ENCODE measurements at regions not wholly inside any gene's neighbourhood (a gene's known extent, or its start where the extent isn't known, plus 50 kb on each side); places are given as distances from the start of the nearest gene placed in this dataset.
"Not testable (repeated sequence)": the region's sequence is repeated elsewhere in the genome, so short reads cannot be mapped to it uniquely, and the experiment has no call there.

DNA sequence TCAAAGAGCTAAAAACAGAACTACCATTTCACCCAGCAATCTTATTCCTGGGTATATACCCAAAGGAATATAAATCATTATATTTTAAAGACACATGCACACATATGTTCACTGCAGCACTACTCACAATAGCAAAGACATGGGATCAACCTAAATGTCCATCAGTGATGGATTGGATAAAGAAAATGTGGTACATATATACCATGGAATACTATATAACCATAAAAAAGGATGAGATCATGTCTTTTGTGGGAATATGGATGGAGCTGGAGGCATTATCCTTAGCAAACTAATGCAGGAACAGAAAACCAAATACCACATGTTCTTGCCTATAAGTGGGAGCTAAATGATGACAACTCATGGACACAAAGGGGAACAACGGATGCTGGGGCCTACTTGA, 205.1 kb downstream of the EBLN2 start:
- H4K8ac ChIP-seq (ENCODE audit: low read length); H4K91ac ChIP-seq (ENCODE audit: low read length); H3K27ac ChIP-seq (ENCODE audit: low read length, poor library complexity, severe bottlenecking); H3K18ac ChIP-seq (ENCODE audit: low read depth in 1 of 2, low read length in 2 of 2); H3K4me2 ChIP-seq (ENCODE audit: low read length, poor library complexity, severe bottlenecking); H2AK5ac ChIP-seq (ENCODE audit: low read length, severe bottlenecking); H3K4ac ChIP-seq (ENCODE audit: low read depth in 1 of 2, low read length in 2 of 2); H3K9me3 ChIP-seq (ENCODE audit: control insufficient read depth, low read length); H2BK5ac ChIP-seq (ENCODE audit: low read depth, low read length, poor library complexity, severe bottlenecking); H2BK15ac ChIP-seq (ENCODE audit: low read depth, poor library complexity, severe bottlenecking); H3K36me3 ChIP-seq (ENCODE audit: control insufficient read depth in 1 of 2, insufficient read depth in 2 of 2, low read depth in 1 of 2, low read length in 2 of 2); H2AFZ ChIP-seq (ENCODE audit: low read depth, low read length); H2BK12ac ChIP-seq (ENCODE audit: low read length in 2 of 2); H3K9ac ChIP-seq (ENCODE audit: low read length); H3K4me3 ChIP-seq (ENCODE audit: insufficient read depth in 1 of 2, low read depth in 1 of 2, low read length in 2 of 2); H3K4me1 ChIP-seq (ENCODE audit: control insufficient read depth, insufficient read depth, low read depth, low read length); DNase-seq; H2BK120ac ChIP-seq (ENCODE audit: low read depth, low read length); H3K23ac ChIP-seq (ENCODE audit: low read length in 2 of 2); H3K79me1 ChIP-seq (replicated peaks; ENCODE audit: low read length, poor library complexity, severe bottlenecking); H3K14ac ChIP-seq (ENCODE audit: low read length in 2 of 2): not testable (repeated sequence)
- WGBS, result 50% methylated on average over 1 of the region's 1 CpG
- H3K27me3 ChIP-seq (ENCODE audit: control insufficient read depth in 1 of 2, insufficient read depth in 1 of 2, low read length in 2 of 2), result peaks cover 0 to 28% of the 10 kb centered on the region in 2 experiments

DNA sequence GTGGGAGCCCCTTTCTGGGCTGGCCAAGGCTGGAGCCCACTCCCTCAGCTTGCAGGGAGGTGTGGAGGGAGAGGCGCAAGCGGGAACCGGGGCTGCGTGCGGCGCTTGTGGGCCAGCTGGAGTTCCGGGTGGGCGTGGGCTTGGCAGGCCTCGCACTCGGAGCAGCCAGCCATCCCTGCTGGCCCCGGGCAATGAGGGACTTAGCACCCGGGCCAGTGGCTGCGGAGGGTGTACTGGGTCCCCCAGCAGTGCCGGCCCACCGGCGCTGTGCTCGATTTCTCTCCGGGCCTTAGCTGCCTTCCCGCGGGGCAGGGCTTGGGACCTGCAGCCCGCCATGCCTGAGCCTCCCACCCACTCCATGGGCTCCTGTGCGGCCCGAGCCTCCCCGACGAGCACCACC, 207.7 kb downstream of the EBLN2 start:
- H4K91ac ChIP-seq (ENCODE audit: low read length); H3K23ac ChIP-seq (ENCODE audit: low read length in 2 of 2); H3K36me3 ChIP-seq (ENCODE audit: control insufficient read depth in 1 of 2, insufficient read depth in 2 of 2, low read depth in 1 of 2, low read length in 2 of 2); H4K8ac ChIP-seq (ENCODE audit: low read length); H3K27ac ChIP-seq (ENCODE audit: low read length, poor library complexity, severe bottlenecking); H2AFZ ChIP-seq (ENCODE audit: low read depth, low read length); H2BK5ac ChIP-seq (ENCODE audit: low read depth, low read length, poor library complexity, severe bottlenecking); H3K9ac ChIP-seq (ENCODE audit: low read length); H3K14ac ChIP-seq (ENCODE audit: low read length in 2 of 2); H2BK15ac ChIP-seq (ENCODE audit: low read depth, poor library complexity, severe bottlenecking); H3K4me2 ChIP-seq (ENCODE audit: low read length, poor library complexity, severe bottlenecking); H3K4ac ChIP-seq (ENCODE audit: low read depth in 1 of 2, low read length in 2 of 2); H3K4me1 ChIP-seq (ENCODE audit: control insufficient read depth, insufficient read depth, low read depth, low read length); H3K4me3 ChIP-seq (ENCODE audit: insufficient read depth in 1 of 2, low read depth in 1 of 2, low read length in 2 of 2); H2BK12ac ChIP-seq (ENCODE audit: low read length in 2 of 2); H2AK5ac ChIP-seq (ENCODE audit: low read length, severe bottlenecking); H3K79me1 ChIP-seq (replicated peaks; ENCODE audit: low read length, poor library complexity, severe bottlenecking); H3K9me3 ChIP-seq (ENCODE audit: control insufficient read depth, low read length); H3K18ac ChIP-seq (ENCODE audit: low read depth in 1 of 2, low read length in 2 of 2); DNase-seq; H2BK120ac ChIP-seq (ENCODE audit: low read depth, low read length): not testable (repeated sequence)
- WGBS, result 97% methylated on average over 6 of the region's 25 CpGs
- peaks cover 0 to 11% of the 10 kb centered on the region in 2 experiments for H3K27me3 ChIP-seq (ENCODE audit: control insufficient read depth in 1 of 2, insufficient read depth in 1 of 2, low read length in 2 of 2)

DNA sequence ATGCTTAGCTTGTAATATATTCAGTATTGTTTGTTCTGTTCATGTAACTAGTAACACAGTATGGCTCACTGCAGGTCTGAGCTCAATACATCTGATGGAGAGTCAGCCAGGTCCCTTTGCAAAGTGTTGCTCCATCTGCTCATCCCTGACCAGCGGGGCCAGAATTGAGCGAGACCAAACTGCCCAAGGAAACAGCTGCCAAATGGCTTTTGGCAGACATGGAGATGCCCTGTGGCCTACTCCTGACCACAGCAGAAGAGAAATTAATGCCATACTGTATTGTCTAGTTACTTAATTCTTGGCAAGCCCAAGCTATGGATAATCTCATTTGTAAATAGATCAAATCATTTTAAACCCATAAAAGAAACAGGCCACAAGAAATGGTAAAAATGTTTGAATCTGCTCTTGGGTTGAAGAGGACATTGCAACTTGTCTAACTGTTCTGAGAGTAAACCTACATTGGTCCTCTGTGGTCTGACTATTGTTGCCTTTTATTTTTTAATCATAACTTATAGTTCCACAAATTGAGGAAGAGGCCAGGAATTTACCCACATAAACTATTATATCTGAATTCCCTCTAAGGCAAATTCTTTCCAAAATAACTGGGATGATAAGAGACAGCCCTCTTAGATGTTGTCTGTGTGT, 209.5 kb downstream of the EBLN2 start:
- Histone ChIP-seq H3K27ac (ENCODE audit: low read length, poor library complexity, severe bottlenecking) (no peak overlapping the region), H2AFZ (ENCODE audit: low read depth, low read length) (no peak overlapping the region), H3K9me3 (ENCODE audit: control insufficient read depth, low read length) (peaks cover 4% of the 10 kb centered on the region), H3K4me3 (ENCODE audit: insufficient read depth in 1 of 2, low read depth in 1 of 2, low read length in 2 of 2) (no peak overlapping the region), H2BK5ac (ENCODE audit: low read depth, low read length, poor library complexity, severe bottlenecking) (no peak overlapping the region), H3K14ac (ENCODE audit: low read length in 2 of 2) (no peak overlapping the region), H3K9ac (ENCODE audit: low read length) (no peak overlapping the region), H3K23ac (ENCODE audit: low read length in 2 of 2) (no peak overlapping the region), H3K4me1 (ENCODE audit: control insufficient read depth, insufficient read depth, low read depth, low read length) (no peaks in the 10 kb centered on the region), H3K4me2 (ENCODE audit: low read length, poor library complexity, severe bottlenecking) (no peak overlapping the region), H2BK12ac (ENCODE audit: low read length in 2 of 2) (no peak overlapping the region), H2BK15ac (ENCODE audit: low read depth, poor library complexity, severe bottlenecking) (no peak overlapping the region), H4K91ac (ENCODE audit: low read length) (no peak overlapping the region), H3K27me3 (ENCODE audit: control insufficient read depth in 1 of 2, insufficient read depth in 1 of 2, low read length in 2 of 2) (no peaks in the 10 kb centered on the region), H3K4ac (ENCODE audit: low read depth in 1 of 2, low read length in 2 of 2) (no peak overlapping the region), H3K79me1 (replicated peaks; ENCODE audit: low read length, poor library complexity, severe bottlenecking) (no peaks in the 10 kb centered on the region), H4K8ac (ENCODE audit: low read length) (no peak overlapping the region), H3K36me3 (ENCODE audit: control insufficient read depth in 1 of 2, insufficient read depth in 2 of 2, low read depth in 1 of 2, low read length in 2 of 2) (no peaks in the 10 kb centered on the region), H3K18ac (ENCODE audit: low read depth in 1 of 2, low read length in 2 of 2) (no peak overlapping the region), H2AK5ac (ENCODE audit: low read length, severe bottlenecking) (no peak overlapping the region), H2BK120ac (ENCODE audit: low read depth, low read length) (no peak overlapping the region)
- DNase-seq, result no peak
- WGBS, result 88% methylated on average over 2 of the region's 2 CpGs

DNA sequence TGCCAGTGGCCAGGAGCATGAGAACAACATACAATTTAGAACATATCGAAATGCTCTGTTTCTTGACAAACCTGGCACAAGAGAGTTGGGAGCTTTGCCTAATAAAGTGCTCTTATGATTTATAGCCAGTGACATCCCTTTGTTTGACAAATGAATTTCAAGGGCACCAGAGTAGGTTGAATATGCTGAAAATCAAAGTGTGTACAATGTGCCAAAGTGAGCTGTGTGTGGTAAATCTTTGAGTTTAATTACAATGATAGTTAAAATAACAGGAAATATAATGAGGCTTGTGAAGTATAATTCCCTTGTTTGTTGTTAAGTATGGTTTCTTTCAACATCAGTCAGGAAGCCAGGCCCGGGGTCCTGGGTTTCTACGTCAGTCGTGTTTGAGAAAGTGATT, 211.9 kb downstream of the EBLN2 start:
- no peaks in the 10 kb centered on the region for H3K4me1 ChIP-seq (ENCODE audit: control insufficient read depth, insufficient read depth, low read depth, low read length)
- no peak overlapping the region for H3K4ac ChIP-seq (ENCODE audit: low read depth in 1 of 2, low read length in 2 of 2)
- peaks cover 0 to 12% of the 10 kb centered on the region in 2 experiments for H3K27me3 ChIP-seq (ENCODE audit: control insufficient read depth in 1 of 2, insufficient read depth in 1 of 2, low read length in 2 of 2)
- no peak overlapping the region for H2BK15ac ChIP-seq (ENCODE audit: low read depth, poor library complexity, severe bottlenecking)
- no peak overlapping the region for H3K18ac ChIP-seq (ENCODE audit: low read depth in 1 of 2, low read length in 2 of 2)
- H2BK120ac ChIP-seq (ENCODE audit: low read depth, low read length), result no peak overlapping the region
- H3K36me3 ChIP-seq (ENCODE audit: control insufficient read depth in 1 of 2, insufficient read depth in 2 of 2, low read depth in 1 of 2, low read length in 2 of 2), result no peaks in the 10 kb centered on the region
- no peak overlapping the region for H2BK5ac ChIP-seq (ENCODE audit: low read depth, low read length, poor library complexity, severe bottlenecking)
- peaks cover 4% of the 10 kb centered on the region for H3K9me3 ChIP-seq (ENCODE audit: control insufficient read depth, low read length)
- no peak overlapping the region for H3K23ac ChIP-seq (ENCODE audit: low read length in 2 of 2)
- no peak overlapping the region for H4K8ac ChIP-seq (ENCODE audit: low read length)
- DNase-seq, result no peak
- WGBS, result 83% methylated on average over 4 of the region's 4 CpGs
- no peak overlapping the region for H3K14ac ChIP-seq (ENCODE audit: low read length in 2 of 2)
- no peaks in the 10 kb centered on the region for H3K79me1 ChIP-seq (replicated peaks; ENCODE audit: low read length, poor library complexity, severe bottlenecking)
- no peak overlapping the region for H4K91ac ChIP-seq (ENCODE audit: low read length)
- no peak overlapping the region for H2AFZ ChIP-seq (ENCODE audit: low read depth, low read length)
- H3K9ac ChIP-seq (ENCODE audit: low read length), result no peak overlapping the region
- H3K4me2 ChIP-seq (ENCODE audit: low read length, poor library complexity, severe bottlenecking), result no peak overlapping the region
- H2AK5ac ChIP-seq (ENCODE audit: low read length, severe bottlenecking), result no peak overlapping the region
- H2BK12ac ChIP-seq (ENCODE audit: low read length in 2 of 2), result no peak overlapping the region
- no peak overlapping the region for H3K27ac ChIP-seq (ENCODE audit: low read length, poor library complexity, severe bottlenecking)
- no peak overlapping the region for H3K4me3 ChIP-seq (ENCODE audit: insufficient read depth in 1 of 2, low read depth in 1 of 2, low read length in 2 of 2)
